HCEC 1CT (cell line): ENCODE measurements at regions not wholly inside any gene's neighbourhood (a gene's known extent, or its start where the extent isn't known, plus 50 kb on each side); places are given as distances from the start of the nearest gene placed in this dataset.
"Not testable (repeated sequence)": the region's sequence is repeated elsewhere in the genome, so short reads cannot be mapped to it uniquely, and the experiment has no call there.

Source experiments
- DNase-seq: peaks from one replicate; pipeline ENCODE4 v3.0.0-alpha.2; 2017

GRCh38 chr12:11446372-11446771, 51.0 kb upstream of the PRB2 start:
- DNase-seq = no peak

- DNase-seq = no peak
Measured at GRCh38 chr12:11457996-11458645, 62.8 kb upstream of the PRB2 start.

GRCh38 chr12:11460343-11461023, 65.1 kb upstream of the PRB2 start:
- no peak for DNase-seq

GRCh38 chr12:11461433-11461832, 66.1 kb upstream of the PRB2 start:
- no peak for DNase-seq

GRCh38 chr12:11477110-11477509, 81.7 kb upstream of the PRB2 start:
- no peak for DNase-seq

GRCh38 chr12:11482955-11483354, 87.6 kb upstream of the PRB2 start:
- DNase-seq = peak; percentile 21

GRCh38 chr12:11486623-11487444, 91.5 kb upstream of the PRB2 start:
- DNase-seq = peak; percentile 80

- no peak for DNase-seq
Measured at GRCh38 chr12:11496157-11496851, 100.9 kb upstream of the PRB2 start.

GRCh38 chr12:11497438-11497837, 102.1 kb upstream of the PRB2 start:
- no peak for DNase-seq

- no peak for DNase-seq
Measured at GRCh38 chr12:11497995-11498394, 102.6 kb upstream of the PRB2 start.

GRCh38 chr12:11498574-11498973, 103.2 kb upstream of the PRB2 start:
- not testable (repeated sequence) for DNase-seq

- DNase-seq = no peak
Measured at GRCh38 chr12:11499806-11500187, 104.4 kb upstream of the PRB2 start.

GRCh38 chr12:11500188-11500860, 105.0 kb upstream of the PRB2 start:
- DNase-seq = no peak

- no peak for DNase-seq
Measured at GRCh38 chr12:11500861-11501230, 105.5 kb upstream of the PRB2 start.

GRCh38 chr12:11508699-11509098, 113.3 kb upstream of the PRB2 start:
- DNase-seq = peak; percentile 45

GRCh38 chr12:11509326-11509725, 114.0 kb upstream of the PRB2 start:
- no peak for DNase-seq

GRCh38 chr12:11510671-11511070, 115.3 kb upstream of the PRB2 start:
- DNase-seq = no peak

- DNase-seq = peak; percentile 11
Measured at GRCh38 chr12:11513288-11513687, 117.9 kb upstream of the PRB2 start.

- DNase-seq = no peak
Measured at GRCh38 chr12:11517080-11517479, 121.7 kb upstream of the PRB2 start.

- DNase-seq = no peak
Measured at GRCh38 chr12:11524446-11524845, 125.0 kb upstream of the ETV6 start.

- no peak for DNase-seq
Measured at GRCh38 chr12:11534064-11534463, 115.4 kb upstream of the ETV6 start.

- DNase-seq = no peak
Measured at GRCh38 chr12:11535127-11535526, 114.3 kb upstream of the ETV6 start.

- no peak for DNase-seq
Measured at GRCh38 chr12:11539156-11539555, 110.3 kb upstream of the ETV6 start.
